ENCODE measurements at regions not wholly inside any gene's neighbourhood (a gene's known extent, or its start where the extent isn't known, plus 50 kb on each side); places are given as distances from the start of the nearest gene placed in this dataset.

DNA sequence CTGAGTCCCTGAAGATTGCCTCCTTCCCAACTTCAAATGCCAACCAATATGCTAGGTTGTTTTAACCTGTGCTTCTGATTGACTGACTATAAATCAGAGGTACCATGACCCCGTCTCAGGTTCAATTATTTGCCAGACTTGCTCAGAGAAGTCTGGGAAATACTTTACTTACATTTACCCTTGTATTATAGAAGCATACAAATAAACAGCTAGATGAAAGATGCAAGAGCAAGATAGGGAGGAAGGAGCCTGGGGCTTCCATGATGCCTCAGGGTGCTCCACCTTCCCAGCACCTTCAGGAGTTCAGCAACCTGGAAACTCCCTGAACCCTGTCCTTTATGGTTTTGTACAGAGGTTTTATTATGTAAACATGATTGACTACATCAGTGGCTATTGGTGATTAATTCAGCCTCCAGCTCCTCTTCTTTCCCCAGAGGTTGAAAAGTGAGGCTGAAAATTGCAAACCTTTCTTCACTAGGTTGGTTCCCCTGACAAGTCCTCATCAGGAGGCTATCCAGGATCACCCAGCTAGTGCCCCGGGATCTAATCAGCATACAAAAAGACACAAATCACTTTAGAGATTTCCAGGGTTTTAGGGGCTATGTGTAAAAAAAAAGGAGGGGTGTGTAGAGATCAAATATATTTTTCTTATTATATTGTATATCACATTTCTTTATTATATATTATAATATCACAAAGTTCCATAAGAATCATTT is 547.7 kb downstream of the EPM2A start:
- WGBS, 2 donors = 64 to 65% methylated on average over 2 of the region's 2 CpGs
- Histone ChIP-seq H3K4me1 (ENCODE audit: control insufficient read depth in 2 of 2, insufficient read depth in 2 of 2, low read length in 1 of 2) (no peaks in the 10 kb centered on the region), H3K36me3 (ENCODE audit: control insufficient read depth in 2 of 2, insufficient read depth in 2 of 2, low read length in 1 of 2) (no peaks in the 10 kb centered on the region), H3K9me3 (ENCODE audit: control insufficient read depth in 2 of 2, insufficient read depth in 1 of 2, low read depth in 1 of 2, low read length in 1 of 2) (no peaks in the 10 kb centered on the region), H3K27ac (ENCODE audit: low read depth in 2 of 2, low read length in 1 of 2) (no peak overlapping the region), H3K4me3 (ENCODE audit: low read depth in 1 of 2, low read length in 2 of 2) (no peak overlapping the region), H3K27me3 (ENCODE audit: control insufficient read depth in 1 of 2, insufficient read depth in 2 of 2, low read length in 2 of 2) (no peaks in the 10 kb centered on the region)

DNA sequence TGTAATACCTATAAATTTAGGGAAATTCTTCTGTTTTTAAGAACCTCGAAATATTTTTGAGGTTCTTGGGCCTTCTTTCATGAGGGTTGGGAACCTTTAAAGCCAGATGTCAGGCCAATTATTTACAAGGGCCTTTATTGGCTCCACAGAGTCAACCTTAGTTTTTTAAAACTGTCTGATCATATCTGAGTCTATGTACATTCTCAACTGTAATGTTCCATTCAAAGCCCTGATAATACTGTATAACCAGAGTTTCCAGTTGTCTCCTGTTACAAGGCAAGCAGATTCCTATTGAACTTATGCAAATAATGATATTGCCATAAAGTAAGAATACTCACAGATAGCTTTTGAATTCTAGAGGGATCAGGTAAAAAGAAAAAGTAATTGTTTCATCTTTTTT is 545.5 kb downstream of the EPM2A start:
- H3K4me1 ChIP-seq (ENCODE audit: control insufficient read depth in 2 of 2, insufficient read depth in 2 of 2, low read length in 1 of 2) = no peaks in the 10 kb centered on the region
- H3K4me3 ChIP-seq (ENCODE audit: low read depth in 1 of 2, low read length in 2 of 2) = no peak overlapping the region
- 53 to 65% methylated on average over 1 of the region's 1 CpG for WGBS, 2 donors
- H3K9me3 ChIP-seq (ENCODE audit: control insufficient read depth in 2 of 2, insufficient read depth in 1 of 2, low read depth in 1 of 2, low read length in 1 of 2) = no peaks in the 10 kb centered on the region
- no peaks in the 10 kb centered on the region for H3K27me3 ChIP-seq (ENCODE audit: control insufficient read depth in 1 of 2, insufficient read depth in 2 of 2, low read length in 2 of 2)
- no peaks in the 10 kb centered on the region for H3K36me3 ChIP-seq (ENCODE audit: control insufficient read depth in 2 of 2, insufficient read depth in 2 of 2, low read length in 1 of 2)
- H3K27ac ChIP-seq (ENCODE audit: low read depth in 2 of 2, low read length in 1 of 2) = no peak overlapping the region

DNA sequence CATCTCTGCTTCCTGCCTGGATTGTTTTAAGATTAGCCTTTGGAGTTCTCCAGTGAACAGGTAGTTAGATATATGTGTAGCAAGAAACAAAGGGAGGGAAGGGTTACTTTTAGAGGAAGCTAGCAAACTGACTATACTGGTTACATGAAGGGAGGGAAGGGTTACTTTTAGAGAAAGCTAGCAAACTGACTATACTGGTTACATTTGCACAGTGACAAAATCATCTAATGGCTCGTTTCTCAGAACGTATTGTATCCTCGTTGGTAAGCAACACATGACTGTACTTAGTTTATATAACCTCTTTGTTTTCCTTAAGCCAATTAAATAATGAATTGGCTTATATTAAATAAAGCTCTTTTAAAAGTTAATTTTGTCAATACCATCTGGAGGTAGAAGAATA is 540.9 kb downstream of the EPM2A start:
- Histone ChIP-seq H3K4me1 (ENCODE audit: control insufficient read depth in 2 of 2, insufficient read depth in 2 of 2, low read length in 1 of 2) (no peaks in the 10 kb centered on the region), H3K4me3 (ENCODE audit: low read depth in 1 of 2, low read length in 2 of 2) (no peak overlapping the region), H3K36me3 (ENCODE audit: control insufficient read depth in 2 of 2, insufficient read depth in 2 of 2, low read length in 1 of 2) (no peaks in the 10 kb centered on the region), H3K27me3 (ENCODE audit: control insufficient read depth in 1 of 2, insufficient read depth in 2 of 2, low read length in 2 of 2) (no peaks in the 10 kb centered on the region), H3K27ac (ENCODE audit: low read depth in 2 of 2, low read length in 1 of 2) (peak overlapping the region in 1 of 2 donors; percentile 40), H3K9me3 (ENCODE audit: control insufficient read depth in 2 of 2, insufficient read depth in 1 of 2, low read depth in 1 of 2, low read length in 1 of 2) (no peaks in the 10 kb centered on the region)
- WGBS, 2 donors = 62 to 67% methylated on average over 3 of the region's 3 CpGs

- 5 to 13% methylated on average over 1 of the region's 1 CpG for WGBS, 2 donors
- no peaks in the 10 kb centered on the region for H3K27me3 ChIP-seq (ENCODE audit: control insufficient read depth in 1 of 2, insufficient read depth in 2 of 2, low read length in 2 of 2)
- no peak overlapping the region for H3K27ac ChIP-seq (ENCODE audit: low read depth in 2 of 2, low read length in 1 of 2)
- H3K4me3 ChIP-seq (ENCODE audit: low read depth in 1 of 2, low read length in 2 of 2) = no peak overlapping the region
- no peaks in the 10 kb centered on the region for H3K4me1 ChIP-seq (ENCODE audit: control insufficient read depth in 2 of 2, insufficient read depth in 2 of 2, low read length in 1 of 2)
- no peaks in the 10 kb centered on the region for H3K9me3 ChIP-seq (ENCODE audit: control insufficient read depth in 2 of 2, insufficient read depth in 1 of 2, low read depth in 1 of 2, low read length in 1 of 2)
- no peaks in the 10 kb centered on the region for H3K36me3 ChIP-seq (ENCODE audit: control insufficient read depth in 2 of 2, insufficient read depth in 2 of 2, low read length in 1 of 2)
These were observed 535.4 kb downstream of the EPM2A start for GRCh38 chr6:145199961-145200360.

DNA sequence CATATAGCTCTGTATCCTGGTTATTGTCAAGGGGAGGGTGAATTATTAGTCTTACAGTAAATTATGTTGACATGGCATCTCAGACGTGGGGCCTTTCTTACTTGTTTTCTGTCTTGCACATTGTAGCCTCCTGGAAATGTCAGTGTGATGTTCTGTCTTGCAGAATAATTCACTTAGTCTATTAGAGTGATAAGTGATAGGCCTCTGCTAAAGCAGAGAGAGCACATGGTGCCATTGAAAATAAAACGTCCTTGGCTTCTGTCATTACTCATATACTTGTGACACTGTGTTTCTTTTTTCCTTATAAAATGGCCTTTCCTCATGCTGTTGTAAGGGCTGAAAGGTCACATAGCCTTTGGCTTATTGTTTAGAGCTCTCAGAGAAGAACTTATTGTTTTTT is 531.0 kb downstream of the EPM2A start:
- Histone ChIP-seq H3K36me3 (ENCODE audit: control insufficient read depth in 2 of 2, insufficient read depth in 2 of 2, low read length in 1 of 2) (no peaks in the 10 kb centered on the region), H3K27me3 (ENCODE audit: control insufficient read depth in 1 of 2, insufficient read depth in 2 of 2, low read length in 2 of 2) (no peaks in the 10 kb centered on the region), H3K27ac (ENCODE audit: low read depth in 2 of 2, low read length in 1 of 2) (no peak overlapping the region), H3K9me3 (ENCODE audit: control insufficient read depth in 2 of 2, insufficient read depth in 1 of 2, low read depth in 1 of 2, low read length in 1 of 2) (no peaks in the 10 kb centered on the region), H3K4me3 (ENCODE audit: low read depth in 1 of 2, low read length in 2 of 2) (no peak overlapping the region), H3K4me1 (ENCODE audit: control insufficient read depth in 2 of 2, insufficient read depth in 2 of 2, low read length in 1 of 2) (no peaks in the 10 kb centered on the region)
- WGBS, 2 donors = 48 to 51% methylated on average over 2 of the region's 2 CpGs

GRCh38 chr6:145206247-145206907 is 528.9 kb downstream of the EPM2A start:
- no peaks in the 10 kb centered on the region for H3K4me1 ChIP-seq (ENCODE audit: control insufficient read depth in 2 of 2, insufficient read depth in 2 of 2, low read length in 1 of 2)
- H3K36me3 ChIP-seq (ENCODE audit: control insufficient read depth in 2 of 2, insufficient read depth in 2 of 2, low read length in 1 of 2) = no peaks in the 10 kb centered on the region
- no peaks in the 10 kb centered on the region for H3K9me3 ChIP-seq (ENCODE audit: control insufficient read depth in 2 of 2, insufficient read depth in 1 of 2, low read depth in 1 of 2, low read length in 1 of 2)
- 64 to 73% methylated on average over 7 of the region's 7 CpGs for WGBS, 2 donors
- H3K27ac ChIP-seq (ENCODE audit: low read depth in 2 of 2, low read length in 1 of 2) = no peak overlapping the region
- H3K27me3 ChIP-seq (ENCODE audit: control insufficient read depth in 1 of 2, insufficient read depth in 2 of 2, low read length in 2 of 2) = no peaks in the 10 kb centered on the region
- H3K4me3 ChIP-seq (ENCODE audit: low read depth in 1 of 2, low read length in 2 of 2) = no peak overlapping the region

DNA sequence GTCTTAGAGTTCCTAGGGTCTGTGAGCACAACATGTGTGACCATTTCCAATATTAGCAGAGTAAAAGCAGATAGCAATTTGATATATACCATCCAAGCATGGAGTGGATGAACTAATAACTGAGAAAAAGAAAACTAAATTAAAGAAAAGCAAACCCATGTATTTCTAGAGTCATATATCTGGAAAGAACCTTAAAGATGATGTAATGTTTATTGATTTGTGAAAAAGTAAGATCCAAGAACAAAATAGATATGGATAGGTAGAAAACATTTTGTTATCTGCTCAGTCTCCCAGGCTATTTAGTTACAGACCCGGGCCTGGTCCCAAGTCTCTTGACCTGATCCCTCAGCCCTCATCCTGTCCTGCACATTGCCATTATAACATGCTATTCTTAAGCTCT is 526.8 kb downstream of the EPM2A start:
- Histone ChIP-seq H3K27ac (ENCODE audit: low read depth in 2 of 2, low read length in 1 of 2) (no peak overlapping the region), H3K27me3 (ENCODE audit: control insufficient read depth in 1 of 2, insufficient read depth in 2 of 2, low read length in 2 of 2) (no peaks in the 10 kb centered on the region), H3K4me3 (ENCODE audit: low read depth in 1 of 2, low read length in 2 of 2) (no peak overlapping the region), H3K36me3 (ENCODE audit: control insufficient read depth in 2 of 2, insufficient read depth in 2 of 2, low read length in 1 of 2) (no peaks in the 10 kb centered on the region), H3K4me1 (ENCODE audit: control insufficient read depth in 2 of 2, insufficient read depth in 2 of 2, low read length in 1 of 2) (no peaks in the 10 kb centered on the region), H3K9me3 (ENCODE audit: control insufficient read depth in 2 of 2, insufficient read depth in 1 of 2, low read depth in 1 of 2, low read length in 1 of 2) (no peaks in the 10 kb centered on the region)
- WGBS, 2 donors = 68 to 81% methylated on average over 1 of the region's 1 CpG

- Histone ChIP-seq H3K36me3 (ENCODE audit: control insufficient read depth in 2 of 2, insufficient read depth in 2 of 2, low read length in 1 of 2) (no peaks in the 10 kb centered on the region), H3K4me1 (ENCODE audit: control insufficient read depth in 2 of 2, insufficient read depth in 2 of 2, low read length in 1 of 2) (no peaks in the 10 kb centered on the region), H3K4me3 (ENCODE audit: low read depth in 1 of 2, low read length in 2 of 2) (no peak overlapping the region), H3K27me3 (ENCODE audit: control insufficient read depth in 1 of 2, insufficient read depth in 2 of 2, low read length in 2 of 2) (no peaks in the 10 kb centered on the region), H3K27ac (ENCODE audit: low read depth in 2 of 2, low read length in 1 of 2) (no peak overlapping the region), H3K9me3 (ENCODE audit: control insufficient read depth in 2 of 2, insufficient read depth in 1 of 2, low read depth in 1 of 2, low read length in 1 of 2) (no peaks in the 10 kb centered on the region)
- 83 to 93% methylated on average over 2 of the region's 2 CpGs for WGBS, 2 donors
These were observed 526.0 kb downstream of the EPM2A start for GRCh38 chr6:145209272-145209671.

DNA sequence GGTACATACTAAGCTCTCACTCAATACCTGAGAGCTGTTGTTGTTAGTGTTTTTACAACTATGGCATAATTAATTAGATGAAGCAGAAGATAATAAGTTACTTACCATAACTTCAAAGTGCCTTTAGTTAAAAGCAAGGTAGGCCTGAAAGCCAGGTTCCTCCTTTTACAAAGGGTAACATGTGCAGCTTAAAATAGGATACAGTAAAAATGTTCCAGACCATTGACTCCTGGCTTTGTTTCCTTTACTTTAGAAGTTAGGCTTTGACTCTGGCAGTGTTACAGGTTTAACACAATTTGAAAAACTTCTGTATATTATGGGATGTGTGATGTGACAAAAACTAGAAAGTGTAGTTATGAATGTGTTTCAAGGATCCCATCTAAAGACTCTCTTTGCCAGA is 522.5 kb downstream of the EPM2A start:
- H3K27ac ChIP-seq (ENCODE audit: low read depth in 2 of 2, low read length in 1 of 2) = no peak overlapping the region

DNA sequence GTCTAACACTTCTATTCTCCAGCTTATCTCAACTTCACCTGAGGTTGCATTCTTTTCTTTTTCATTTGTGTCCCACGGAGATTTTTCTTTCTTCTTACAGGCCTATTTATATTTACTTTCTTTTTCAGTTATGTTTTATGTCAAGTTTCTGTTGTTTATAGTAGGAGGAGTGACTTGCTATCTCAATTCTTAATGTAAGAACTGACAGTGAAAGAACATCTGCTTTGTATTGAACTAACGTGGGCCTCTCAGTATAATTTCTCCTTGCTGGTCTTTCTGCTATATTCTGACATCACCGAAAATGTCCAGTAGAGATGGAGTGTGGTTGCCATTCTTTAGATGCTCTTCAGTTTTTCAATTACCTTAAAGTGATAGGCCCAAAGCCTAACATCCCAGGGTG is 521.7 kb downstream of the EPM2A start:
- Histone ChIP-seq H3K9me3 (ENCODE audit: control insufficient read depth in 2 of 2, insufficient read depth in 1 of 2, low read depth in 1 of 2, low read length in 1 of 2) (no peaks in the 10 kb centered on the region), H3K4me1 (ENCODE audit: control insufficient read depth in 2 of 2, insufficient read depth in 2 of 2, low read length in 1 of 2) (no peaks in the 10 kb centered on the region), H3K4me3 (ENCODE audit: low read depth in 1 of 2, low read length in 2 of 2) (no peak overlapping the region), H3K27ac (ENCODE audit: low read depth in 2 of 2, low read length in 1 of 2) (no peak overlapping the region), H3K27me3 (ENCODE audit: control insufficient read depth in 1 of 2, insufficient read depth in 2 of 2, low read length in 2 of 2) (no peaks in the 10 kb centered on the region), H3K36me3 (ENCODE audit: control insufficient read depth in 2 of 2, insufficient read depth in 2 of 2, low read length in 1 of 2) (no peaks in the 10 kb centered on the region)
- whole genome bisulfite sequencing, 2 donors = 69 to 70% methylated on average over 3 of the region's 3 CpGs

More for the DNA sequence above, 522.5 kb downstream of the EPM2A start:
- Histone ChIP-seq H3K9me3 (ENCODE audit: control insufficient read depth in 2 of 2, insufficient read depth in 1 of 2, low read depth in 1 of 2, low read length in 1 of 2) (no peaks in the 10 kb centered on the region), H3K4me3 (ENCODE audit: low read depth in 1 of 2, low read length in 2 of 2) (no peak overlapping the region), H3K27me3 (ENCODE audit: control insufficient read depth in 1 of 2, insufficient read depth in 2 of 2, low read length in 2 of 2) (no peaks in the 10 kb centered on the region), H3K4me1 (ENCODE audit: control insufficient read depth in 2 of 2, insufficient read depth in 2 of 2, low read length in 1 of 2) (no peaks in the 10 kb centered on the region), H3K36me3 (ENCODE audit: control insufficient read depth in 2 of 2, insufficient read depth in 2 of 2, low read length in 1 of 2) (no peaks in the 10 kb centered on the region)
